Islet precursor cell (in vitro differentiated cells): ENCODE measurements at regions not wholly inside any gene's neighbourhood (a gene's known extent, or its start where the extent isn't known, plus 50 kb on each side); places are given as distances from the start of the nearest gene placed in this dataset.

Experiments used
- DNase-seq: peaks from one replicate; pipeline ENCODE4 v3.0.0-alpha.2; 2018

DNA sequence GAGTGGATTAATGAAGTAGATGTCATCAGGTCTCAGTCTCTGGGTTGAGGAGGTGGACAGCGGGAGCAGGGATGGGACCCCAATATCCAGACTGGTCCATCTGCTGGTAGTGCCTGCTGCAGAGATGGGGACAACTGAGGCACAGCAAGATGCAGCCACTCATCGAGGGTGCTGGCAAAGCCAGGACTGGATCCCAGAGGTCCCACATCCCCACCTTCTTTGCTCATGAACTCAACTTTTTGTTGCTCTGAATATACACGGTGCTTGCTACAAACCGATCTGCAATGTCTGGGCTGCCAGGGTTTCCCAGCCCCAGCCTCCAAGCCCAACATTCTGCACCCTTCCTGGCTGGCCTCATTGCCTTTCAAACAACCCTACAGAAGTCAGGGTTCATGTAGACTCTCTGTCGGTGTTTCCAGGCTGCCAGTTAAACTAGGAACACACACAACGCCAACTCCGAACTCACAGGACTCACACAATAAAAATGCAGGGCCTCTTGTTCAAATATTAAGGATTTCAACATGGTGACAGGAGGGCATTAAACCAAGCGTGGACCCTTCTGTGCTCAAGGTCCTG lies 168.2 kb downstream of the MN1 start:
- no peak for DNase-seq

- no peak for DNase-seq
Measured at GRCh38 chr22:27634043-27634740, 167.4 kb downstream of the MN1 start.

GRCh38 chr22:27635435-27635834 lies 166.1 kb downstream of the MN1 start:
- no peak for DNase-seq

DNA sequence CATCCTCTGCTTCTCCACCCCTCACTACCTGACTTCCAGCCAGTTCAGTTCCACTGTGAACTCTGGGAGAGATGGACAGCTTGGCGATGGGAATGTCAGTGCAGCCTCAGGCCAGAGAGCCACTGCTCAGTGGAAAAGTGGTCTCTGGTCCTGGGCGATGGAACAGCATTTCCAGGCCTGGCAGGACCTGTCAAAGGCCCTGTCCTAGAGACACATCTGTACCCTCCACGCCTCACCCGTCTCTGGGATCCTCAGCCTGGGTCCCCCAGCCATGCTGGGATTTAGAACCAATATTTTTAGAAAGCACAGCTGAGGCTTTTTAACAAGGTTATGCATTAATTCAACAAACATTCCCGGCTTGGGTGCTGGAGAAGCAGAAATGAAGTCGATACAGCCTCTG lies 165.7 kb downstream of the MN1 start:
- no peak for DNase-seq

- DNase-seq: no peak
Measured at GRCh38 chr22:27636716-27637508, 164.6 kb downstream of the MN1 start.

DNA sequence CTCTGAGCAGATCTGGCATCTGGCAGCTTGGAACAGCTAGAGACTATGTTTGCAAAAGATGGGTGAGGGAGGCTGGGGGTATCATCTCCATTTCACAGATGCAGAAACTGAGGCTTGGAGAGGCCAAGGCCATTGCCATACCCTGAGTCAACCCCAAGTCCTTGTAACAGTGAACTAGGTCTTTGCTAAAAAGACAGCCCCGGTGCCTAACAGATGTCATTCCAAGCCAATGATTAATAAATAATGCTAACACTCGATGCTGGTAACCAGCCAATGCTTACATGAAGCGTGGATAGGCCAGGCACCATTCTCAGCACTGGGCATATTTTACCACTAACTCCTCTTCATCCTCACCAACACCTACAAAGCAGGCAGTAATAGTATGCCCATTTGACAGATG lies 164.0 kb downstream of the MN1 start:
- no peak for DNase-seq

DNA sequence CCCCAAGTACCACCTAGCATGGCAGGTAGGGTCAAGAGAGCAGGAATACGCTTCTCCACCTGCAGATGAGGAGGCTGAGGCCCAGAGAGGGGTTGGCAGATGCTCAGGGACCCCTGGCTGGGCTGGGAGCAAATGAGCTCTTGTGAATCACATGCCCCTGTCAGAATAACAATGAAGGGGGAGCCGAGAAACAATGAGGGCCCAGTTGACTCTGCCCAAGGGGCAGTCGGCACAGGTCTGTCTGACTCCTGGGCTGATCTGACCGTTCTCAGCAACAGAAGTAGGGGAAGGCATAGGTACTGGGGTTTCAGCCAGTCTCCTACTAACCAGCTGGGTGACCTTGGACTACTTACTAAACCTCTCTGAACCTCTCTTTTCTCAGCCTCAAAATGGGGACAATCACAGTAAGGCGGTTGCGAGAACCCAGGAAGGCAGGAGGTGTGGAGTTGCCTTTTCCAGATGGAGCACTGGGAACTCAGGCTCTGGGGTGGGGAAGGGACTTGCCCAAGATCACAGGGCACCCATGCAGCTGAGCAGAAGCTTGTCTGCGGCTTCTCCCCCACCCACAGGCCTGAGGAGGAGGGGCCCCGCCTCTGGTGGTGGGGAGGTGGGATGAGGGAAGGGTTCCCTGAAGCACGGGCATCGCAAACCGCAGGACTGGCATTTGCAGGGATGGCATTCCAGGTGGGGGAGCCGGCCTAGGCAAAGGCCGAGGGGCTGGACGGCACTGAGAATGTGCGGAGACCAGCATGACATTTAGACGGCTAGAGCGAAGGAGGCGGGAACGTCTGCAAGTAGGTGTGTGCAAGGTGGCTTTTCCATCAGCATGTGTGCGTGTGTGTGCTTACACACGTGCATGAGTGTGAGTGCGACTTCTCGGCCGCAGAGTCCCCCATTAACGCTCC lies 163.0 kb downstream of the MN1 start:
- no peak for DNase-seq

DNA sequence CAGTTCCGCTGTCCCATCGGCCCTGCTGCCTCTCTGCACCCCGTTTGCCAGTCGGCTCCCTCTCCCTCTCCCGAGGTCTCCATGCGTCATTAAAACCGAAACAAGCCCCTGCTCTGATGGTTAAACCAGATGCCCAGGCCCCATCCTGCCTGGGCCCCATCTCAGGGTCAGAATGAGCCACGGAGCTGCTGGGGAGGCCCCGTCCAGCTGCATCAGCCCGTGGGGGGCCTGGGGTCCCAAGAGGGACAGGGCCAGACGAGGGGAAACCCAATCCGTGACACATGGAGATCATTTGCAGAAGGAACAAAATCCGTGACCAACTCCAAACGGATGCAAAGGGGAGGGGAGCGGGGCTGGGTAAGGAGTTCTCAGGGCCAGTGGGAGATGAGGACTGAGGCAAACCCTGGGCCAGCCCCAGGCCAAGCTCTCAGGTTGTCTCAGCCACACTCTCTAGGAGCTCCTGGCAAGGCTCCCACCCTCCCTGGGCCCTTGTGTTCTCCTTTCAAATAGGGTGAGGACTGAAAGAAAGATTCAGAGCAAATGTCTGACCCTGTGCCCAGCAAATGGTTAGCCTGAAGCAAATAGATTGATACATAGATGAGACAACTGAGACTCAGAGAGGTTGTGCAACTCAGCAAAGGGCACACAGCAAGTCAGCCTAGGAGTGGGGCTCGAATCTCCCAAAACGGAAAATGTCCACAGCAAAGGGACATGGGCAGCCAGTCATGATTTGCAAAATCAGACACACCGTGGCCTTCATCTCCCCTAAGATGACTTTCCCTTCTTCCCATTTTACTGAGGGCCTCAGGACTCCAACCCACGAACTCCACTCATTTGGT lies 162.1 kb downstream of the MN1 start:
- no peak for DNase-seq

- DNase-seq: no peak
Measured at GRCh38 chr22:27641049-27641795, 160.3 kb downstream of the MN1 start.

- no peak for DNase-seq
Measured at GRCh38 chr22:27642104-27642800, 159.3 kb downstream of the MN1 start.

DNA sequence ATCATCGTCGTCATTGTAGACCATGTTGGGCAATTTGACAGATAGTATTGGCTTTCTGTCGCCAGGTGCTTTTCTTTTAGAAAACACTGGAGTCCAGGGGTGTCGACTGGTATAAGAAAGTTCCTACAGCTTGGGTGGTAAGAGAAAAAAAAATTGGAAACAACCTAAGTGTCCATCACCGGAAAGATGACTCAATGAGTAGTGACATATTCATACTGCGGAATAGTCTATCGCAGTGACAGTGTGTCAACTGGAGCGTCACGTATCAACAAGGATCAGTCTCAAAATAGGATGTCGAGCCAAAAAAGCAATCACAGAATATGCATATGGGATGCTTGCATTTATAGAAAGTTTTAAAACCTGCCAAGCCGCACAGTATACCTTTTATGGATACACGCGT lies 157.6 kb downstream of the MN1 start:
- DNase-seq: no peak

DNA sequence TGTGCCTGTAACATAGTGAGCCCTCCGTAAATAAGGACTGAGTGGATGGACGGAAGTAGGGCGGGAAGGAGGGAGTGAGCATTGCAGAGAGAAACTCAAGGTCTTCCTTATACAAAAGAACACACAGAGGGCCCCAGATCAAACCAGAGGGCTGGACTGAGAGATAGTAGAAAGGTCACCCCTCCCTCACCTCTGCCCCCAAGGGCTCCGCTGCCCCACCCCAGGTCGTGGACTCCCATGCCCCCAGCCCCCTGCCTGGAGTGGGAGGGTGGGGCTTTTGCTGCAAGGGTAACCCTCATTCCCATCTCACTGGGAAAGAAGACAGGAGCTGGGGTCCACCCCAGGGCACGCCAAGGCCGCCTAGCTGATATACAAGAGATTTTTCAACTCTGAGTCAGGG lies 157.0 kb downstream of the MN1 start:
- no peak for DNase-seq

DNA sequence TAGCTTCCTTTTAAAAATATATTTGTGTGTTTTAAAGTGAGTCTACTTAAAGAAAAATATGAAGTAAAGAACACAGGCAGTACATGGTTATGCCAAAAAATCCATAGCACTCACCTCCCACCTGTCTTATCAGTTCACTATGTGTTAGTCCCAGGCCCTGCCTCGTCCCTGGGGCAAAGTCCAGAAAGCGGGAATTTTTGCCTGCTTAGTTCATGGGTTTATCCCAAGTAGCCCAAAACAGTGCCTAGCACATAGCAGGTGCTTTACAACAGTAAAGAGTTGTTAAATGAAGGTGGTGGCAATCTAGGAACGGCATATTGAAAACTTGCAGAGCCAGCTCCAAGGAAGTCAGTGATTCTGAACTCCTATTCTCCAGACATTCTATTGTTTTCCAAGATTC lies 154.0 kb downstream of the MN1 start:
- DNase-seq: no peak

DNA sequence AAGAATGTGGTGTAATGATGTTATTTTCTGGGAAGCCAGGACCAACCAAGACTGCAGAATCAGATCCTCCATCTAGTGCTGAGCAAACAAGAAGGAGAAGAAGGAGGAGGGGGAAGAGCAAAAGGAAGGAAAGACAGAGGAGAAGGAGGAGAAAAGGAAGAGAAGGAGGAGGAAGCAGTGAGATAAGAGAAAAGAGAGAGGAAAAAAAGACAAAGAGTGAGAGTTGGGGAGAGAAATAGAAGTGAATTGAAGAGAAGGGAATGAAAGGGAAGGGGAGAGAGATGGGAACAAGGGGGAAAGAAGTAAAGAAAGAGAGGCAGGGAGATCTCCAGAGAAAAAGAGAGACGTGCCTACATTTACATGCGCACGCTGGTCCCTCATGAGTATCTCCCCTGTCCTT lies 153.5 kb downstream of the MN1 start:
- no peak for DNase-seq

DNA sequence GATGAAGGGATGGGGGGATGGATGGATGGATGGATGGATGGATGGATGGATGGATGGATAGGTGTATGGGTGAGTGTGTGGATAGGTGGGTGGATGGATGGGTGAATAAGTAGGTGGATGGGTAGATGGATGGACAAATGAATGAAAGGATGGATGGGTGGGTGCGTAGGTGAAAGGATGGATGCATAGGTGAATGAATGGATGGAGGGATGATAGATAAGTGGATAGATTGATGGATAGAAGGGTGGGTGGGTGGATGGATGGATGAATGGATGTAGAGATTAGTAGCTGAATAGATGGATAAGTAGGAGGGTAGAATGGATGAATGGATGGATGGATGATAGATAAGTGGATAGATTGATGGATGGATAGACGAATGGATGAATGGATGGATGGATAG lies 152.7 kb downstream of the MN1 start:
- no peak for DNase-seq

DNA sequence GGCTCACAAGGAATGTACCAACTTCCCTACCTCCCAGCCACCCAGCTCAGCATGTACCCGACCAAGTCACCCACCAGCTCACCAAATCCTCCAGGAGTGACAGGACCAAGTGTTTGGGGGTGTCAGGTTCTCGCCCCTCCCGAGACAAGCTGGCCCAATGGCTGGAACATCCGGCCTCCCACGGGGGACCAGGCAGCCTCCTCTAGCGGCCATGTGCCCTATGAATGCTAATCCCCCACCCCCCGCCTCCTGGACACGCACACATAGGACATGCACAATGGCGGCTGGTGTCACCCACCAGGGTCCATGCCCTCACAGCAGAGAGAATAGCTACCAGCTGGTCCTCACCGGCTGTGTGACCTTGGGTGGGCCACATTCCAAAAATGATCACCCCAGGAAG lies 151.0 kb downstream of the MN1 start:
- no peak for DNase-seq

- DNase-seq: no peak
Measured at GRCh38 chr22:27650985-27651384, 150.6 kb downstream of the MN1 start.

DNA sequence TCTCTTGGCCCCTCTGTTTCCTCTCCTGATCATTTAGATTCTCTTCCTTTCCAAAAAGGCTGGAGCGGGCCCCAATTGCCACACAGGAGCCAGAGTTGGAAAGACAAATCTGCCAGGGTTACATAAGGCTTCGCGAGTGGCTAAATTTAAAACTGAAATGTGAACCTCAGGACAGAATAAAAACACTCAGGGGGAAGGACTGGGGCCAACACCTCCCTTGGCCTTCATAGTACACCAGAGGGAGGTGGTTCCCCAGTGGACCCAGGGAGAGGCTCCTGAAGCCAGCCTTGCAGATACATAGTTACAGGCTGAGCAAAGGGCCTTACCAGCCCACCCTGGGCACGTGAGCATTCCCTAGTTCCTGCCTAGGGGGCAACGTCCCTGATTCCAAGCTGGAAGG lies 150.1 kb downstream of the MN1 start:
- no peak for DNase-seq

- DNase-seq: peak; percentile 73
Measured at GRCh38 chr22:27654546-27655445, 146.8 kb downstream of the MN1 start.
